H1 (cell line): ENCODE measurements at regions not wholly inside any gene's neighbourhood (a gene's known extent, or its start where the extent isn't known, plus 50 kb on each side); places are given as distances from the start of the nearest gene placed in this dataset.

ENCODE experiments used
- CTCF ChIP-seq, 3 experiments: IDR thresholded peaks; 1 replicate in 2 of 3; 2 replicates in 1 of 3; pipeline versions ENCODE4 v1.5.1 to v1.6.1; 2011; ENCODE audit warnings: low read length in 3 of 3, mild to moderate bottlenecking in 3 of 3, inconsistent platforms in 2 of 3, low read depth in 1 of 3, moderate library complexity in 1 of 3; ENCODE audit not compliant: insufficient read depth in 1 of 3; ENCODE audit errors: control extremely low read depth in 1 of 3
- EP300 ChIP-seq, 2 experiments: IDR thresholded peaks; 1 replicate in 1 of 2; 2 replicates in 1 of 2; pipeline ENCODE4 v1.6.1; 2011 to 2012; ENCODE audit warnings: low read depth in 2 of 2, low read length in 2 of 2, mild to moderate bottlenecking in 2 of 2, borderline replicate concordance in 1 of 2, inconsistent platforms in 1 of 2, moderate library complexity in 1 of 2
- EZH2 ChIP-seq: fragments of 200-600 bp; sonication (generic); IDR thresholded peaks from 2 replicates; pipeline ENCODE4 v1.7.1; 2012; ENCODE audit warnings: low read depth, mild to moderate bottlenecking, moderate library complexity, low read length, inconsistent platforms; ENCODE audit not compliant: severe bottlenecking
- FOSL1 ChIP-seq: IDR thresholded peaks from 2 replicates; pipeline ENCODE4 v1.6.1; 2011; ENCODE audit warnings: mild to moderate bottlenecking, low read depth, low read length, moderate library complexity; ENCODE audit not compliant: insufficient read depth
- JUND ChIP-seq: IDR thresholded peaks from 2 replicates; pipeline ENCODE4 v1.6.1; 2011; ENCODE audit warnings: mild to moderate bottlenecking, improper control_type of control experiment, low read length
- KDM1A ChIP-seq: fragments of 200-600, 300-600 bp; sonication (generic); IDR thresholded peaks from 2 replicates; pipeline ENCODE4 v1.7.1; 2016; ENCODE audit warnings: mild to moderate bottlenecking, low read length, borderline replicate concordance
- MAFK ChIP-seq: IDR thresholded peaks from 2 replicates; pipeline ENCODE4 v1.6.1; 2012; ENCODE audit warnings: low read depth, mild to moderate bottlenecking, improper control_type of control experiment, low read length
- POLR2AphosphoS5 ChIP-seq: IDR thresholded peaks from 2 replicates; pipeline ENCODE4 v1.6.1; 2011; ENCODE audit warnings: low read depth, low read length
- RBBP5 ChIP-seq: IDR thresholded peaks from 2 replicates; pipeline ENCODE4 v1.7.1; 2012; ENCODE audit warnings: low read depth, mild to moderate bottlenecking, inconsistent platforms, low read length, moderate library complexity, borderline replicate concordance
- RFX5 ChIP-seq: IDR thresholded peaks from 2 replicates; pipeline ENCODE4 v1.6.1; 2011; ENCODE audit warnings: low read depth, low read length, improper control_type of control experiment, borderline replicate concordance
- SIN3A ChIP-seq, 2 experiments: IDR thresholded peaks in 1 of 2; conservative IDR thresholded peaks in 1 of 2; 2 replicates each; pipeline ENCODE4 v1.6.1; 2011 to 2012; ENCODE audit warnings: low read length in 2 of 2, improper control_type of control experiment in 1 of 2, low read depth in 1 of 2, mild to moderate bottlenecking in 1 of 2
- SIX5 ChIP-seq: IDR thresholded peaks from 2 replicates; pipeline ENCODE4 v1.6.1; 2011; ENCODE audit warnings: mild to moderate bottlenecking, low read depth, low read length
- TAF1 ChIP-seq: IDR thresholded peaks from 2 replicates; pipeline ENCODE4 v1.6.1; 2011; ENCODE audit warnings: mild to moderate bottlenecking, low read depth, low read length
- ZNF274 ChIP-seq: IDR thresholded peaks from 2 replicates; pipeline ENCODE4 v1.7.0; 2012; ENCODE audit warnings: low read length, borderline replicate concordance; ENCODE audit errors: extremely low read depth

- TF ChIP-seq ZNF274 (no peak), EZH2 (no peak), SIN3A (conservative IDR thresholded peaks at IDR 0.05 in 1 of 2, IDR thresholded peaks at IDR 0.05 in 1 of 2; ENCODE audit: low read depth in 1 of 2, low read length in 2 of 2) (no peak), TAF1 (no peak), RFX5 (no peak), RBBP5 (no peak), KDM1A (no peak), MAFK (no peak), FOSL1 (no peak), SIX5 (no peak), CTCF (IDR thresholded peaks at IDR 0.05; ENCODE audit: control extremely low read depth in 1 of 3, insufficient read depth in 1 of 3, low read depth in 1 of 3, low read length in 3 of 3) (no peak), POLR2AphosphoS5 (no peak), EP300 (IDR thresholded peaks at IDR 0.05; ENCODE audit: borderline replicate concordance in 1 of 2, low read depth in 2 of 2, low read length in 2 of 2) (no peak), JUND (no peak)
Measured at GRCh38 chr2:176734868-176735267, 465.6 kb downstream of the MTX2 start.
